NCI-H526 (cell line): ENCODE measurements at regions not wholly inside any gene's neighbourhood (a gene's known extent, or its start where the extent isn't known, plus 50 kb on each side); places are given as distances from the start of the nearest gene placed in this dataset.
"Not testable (repeated sequence)": the region's sequence is repeated elsewhere in the genome, so short reads cannot be mapped to it uniquely, and the experiment has no call there.

Source experiments
- DNase-seq, 2 experiments: peaks; one replicate each; lab custom pipeline; 2025; lab: John Stamatoyannopoulos, UW

GRCh38 chr2:125870264-125870663 lies 785.7 kb upstream of the GYPC start:
- no peak for DNase-seq

DNA sequence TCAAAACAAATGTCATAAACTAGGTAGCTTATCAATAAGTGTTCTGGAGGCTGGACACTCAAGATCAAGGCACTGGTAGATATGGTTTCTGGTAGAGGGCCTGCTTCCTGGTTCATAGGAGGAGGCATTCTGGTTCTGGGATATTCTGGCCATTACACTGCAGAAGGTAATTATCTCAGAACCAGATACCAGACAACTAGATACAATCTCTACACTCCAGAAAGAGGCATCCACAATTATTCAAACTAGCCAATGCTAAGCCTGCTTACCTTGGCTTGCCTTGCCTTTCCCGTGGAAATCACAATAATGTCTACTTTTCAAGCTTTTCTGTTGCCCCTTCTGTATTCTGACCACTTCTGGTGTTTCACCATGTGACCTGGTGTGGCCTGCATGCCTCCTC lies 785.2 kb upstream of the GYPC start:
- no peak for DNase-seq

DNA sequence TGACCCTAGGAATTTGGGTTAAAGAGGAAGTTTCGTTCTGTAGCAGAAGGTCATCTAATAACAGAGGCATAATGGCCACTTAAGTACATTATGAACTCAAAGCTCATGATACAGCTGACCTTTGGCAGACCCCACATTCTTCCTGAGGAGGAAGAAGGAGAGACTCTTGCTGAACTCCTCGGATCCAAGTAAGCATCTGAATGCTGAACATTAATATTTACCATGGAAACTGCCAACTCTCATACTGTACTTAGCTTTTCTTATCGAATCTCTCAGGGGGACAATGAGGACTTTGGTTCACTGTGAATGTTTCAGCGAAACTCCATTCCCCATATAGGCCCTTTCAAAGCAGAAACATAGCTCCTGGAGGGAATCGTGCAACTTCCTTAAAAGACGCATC lies 781.4 kb upstream of the GYPC start:
- no peak for DNase-seq

DNA sequence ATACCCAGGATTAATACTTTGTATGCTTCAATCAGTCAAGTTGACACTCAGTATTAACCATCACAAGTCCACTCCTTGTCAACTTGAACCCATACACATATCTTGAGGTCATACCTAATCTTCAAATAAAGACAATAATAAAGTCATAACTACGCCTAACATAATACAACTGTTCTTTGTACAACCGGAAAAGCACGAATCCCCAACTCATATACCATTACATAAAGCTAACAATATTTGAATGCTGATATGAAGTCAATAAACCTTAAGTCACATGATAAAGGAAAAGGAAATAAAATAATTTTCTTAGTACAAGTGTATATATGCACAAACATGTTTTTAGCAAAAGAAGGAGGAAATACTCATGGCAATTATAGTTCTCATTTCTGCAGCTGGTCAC lies 770.6 kb upstream of the GYPC start:
- DNase-seq, result no peak

DNA sequence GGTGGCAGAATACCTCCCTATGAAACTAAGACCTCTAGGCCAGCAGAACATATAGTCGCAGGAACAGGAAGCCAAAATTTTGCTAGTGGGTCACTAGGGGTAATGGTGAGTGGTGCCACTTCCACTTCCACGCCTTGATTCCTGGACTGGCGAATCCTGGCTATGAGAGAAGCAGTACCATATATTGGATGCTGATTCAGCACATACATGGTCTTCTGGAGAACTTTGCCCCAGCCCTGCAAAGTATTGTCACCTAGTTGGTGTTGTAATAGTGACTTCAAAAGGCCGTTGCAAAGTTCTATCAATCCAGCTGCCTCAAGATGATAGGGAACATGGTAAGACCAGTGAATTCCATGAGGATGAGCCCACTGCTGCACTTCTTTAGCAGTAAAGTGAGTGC lies 769.8 kb upstream of the GYPC start:
- DNase-seq, result no peak

- no peak for DNase-seq
Measured at GRCh38 chr2:125901278-125901677, 754.7 kb upstream of the GYPC start.

- no peak for DNase-seq
Measured at GRCh38 chr2:125925891-125926546, 729.9 kb upstream of the GYPC start.

GRCh38 chr2:125935559-125935958 lies 720.4 kb upstream of the GYPC start:
- no peak for DNase-seq

- DNase-seq, result no peak
Measured at GRCh38 chr2:125942585-125943424, 713.2 kb upstream of the GYPC start.

GRCh38 chr2:125959047-125959446 lies 696.9 kb upstream of the GYPC start:
- DNase-seq, result no peak

DNA sequence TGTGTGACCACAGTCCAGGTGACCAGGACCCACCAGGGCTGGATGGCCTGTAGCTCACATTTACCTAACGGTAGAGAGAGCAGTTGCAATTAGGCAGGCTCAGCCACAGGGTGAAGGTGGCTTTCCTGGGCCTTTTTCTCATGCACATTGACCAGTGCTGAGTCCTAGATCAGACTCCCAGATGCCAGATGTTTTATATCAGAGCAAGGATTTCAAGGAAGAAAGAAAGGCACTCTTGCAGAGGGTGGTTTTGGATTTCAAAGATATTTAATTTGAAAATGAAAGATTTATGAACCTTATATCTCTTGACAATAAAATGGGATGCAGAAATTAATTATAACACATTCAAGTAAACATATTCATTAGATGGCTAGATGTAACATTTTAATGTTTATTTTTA lies 694.2 kb upstream of the GYPC start:
- no peak for DNase-seq

GRCh38 chr2:125979886-125980285 lies 676.1 kb upstream of the GYPC start:
- DNase-seq, result no peak

DNA sequence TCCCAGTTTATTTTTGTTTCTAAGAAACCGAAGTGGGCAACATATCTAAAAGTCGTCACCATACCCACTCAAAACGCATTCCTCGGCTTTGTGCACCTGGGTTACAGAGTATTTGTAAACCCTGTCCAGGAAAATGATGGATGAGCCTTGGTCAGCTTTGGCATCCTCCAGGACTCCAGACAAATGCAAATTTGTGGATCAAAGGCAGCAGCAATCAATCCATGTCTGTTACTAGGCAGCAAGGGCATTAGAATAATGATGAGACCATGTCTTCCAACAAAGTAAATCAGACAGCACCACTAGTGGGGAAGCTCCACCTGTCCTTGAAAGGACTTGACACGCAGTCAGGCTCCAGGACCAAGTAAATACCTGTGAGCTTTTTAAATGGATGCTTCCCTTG lies 672.6 kb upstream of the GYPC start:
- DNase-seq, result no peak

DNA sequence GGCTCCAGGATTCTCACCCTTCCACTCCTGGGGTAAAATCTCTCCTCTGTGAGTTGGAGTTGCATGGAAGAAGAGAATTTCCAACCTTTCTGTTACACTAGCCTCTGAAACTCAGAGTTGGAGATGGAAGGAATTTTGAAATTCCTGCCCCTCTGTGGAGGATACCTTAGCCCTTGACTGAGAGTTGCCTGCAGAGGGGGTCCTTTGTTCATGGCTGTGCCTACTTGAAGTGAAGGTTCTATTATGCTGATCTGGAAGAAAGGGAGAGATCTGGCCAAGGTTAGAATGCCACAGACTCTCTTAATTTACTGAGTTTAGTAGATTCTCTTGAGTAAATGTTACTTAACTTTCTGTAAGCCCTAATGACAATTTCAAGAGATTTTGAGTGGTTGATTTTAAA lies 626.6 kb upstream of the GYPC start:
- no peak for DNase-seq

GRCh38 chr2:126038861-126039260 lies 617.1 kb upstream of the GYPC start:
- no peak for DNase-seq

- DNase-seq, result no peak
Measured at GRCh38 chr2:126041391-126042047, 614.4 kb upstream of the GYPC start.

DNA sequence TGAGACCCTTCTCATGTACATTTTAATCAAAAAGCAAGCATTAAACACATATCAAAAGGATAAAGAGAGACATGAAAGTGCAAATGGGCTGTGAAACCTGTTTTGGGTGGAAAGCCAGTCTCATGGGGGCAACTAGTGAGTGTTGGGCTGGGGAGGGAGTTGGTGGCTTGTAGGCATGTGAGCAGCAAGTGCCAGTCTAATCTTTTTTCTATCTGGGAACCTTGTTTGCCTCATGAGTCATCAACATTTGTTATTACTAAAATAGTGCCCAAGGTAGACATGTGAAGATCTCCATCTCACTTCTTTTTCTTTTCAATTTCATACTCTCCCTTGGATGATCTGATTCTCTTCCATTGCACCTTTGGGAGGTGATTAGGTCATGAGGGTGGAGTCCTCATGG lies 613.9 kb upstream of the GYPC start:
- no peak for DNase-seq

- no peak for DNase-seq
Measured at GRCh38 chr2:126048719-126049118, 607.2 kb upstream of the GYPC start.

DNA sequence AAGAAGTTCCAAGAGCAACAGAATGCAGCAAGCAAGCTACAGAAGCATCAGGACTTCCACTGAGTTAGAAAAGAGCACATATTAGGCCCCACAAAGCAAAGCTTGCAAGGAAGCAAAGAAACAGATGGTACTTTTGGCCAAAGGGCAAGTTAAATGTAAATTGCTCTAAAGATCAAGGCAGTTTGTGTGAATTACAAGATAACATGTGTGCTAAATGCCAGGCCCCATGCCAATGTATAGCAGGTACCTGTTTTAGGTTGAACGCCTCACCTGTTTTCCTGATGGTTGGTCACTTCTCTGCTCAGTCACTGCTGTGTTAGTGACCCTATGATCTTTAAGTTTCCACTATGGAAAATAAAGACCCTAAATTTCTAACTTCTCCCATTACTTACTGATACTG lies 606.5 kb upstream of the GYPC start:
- DNase-seq, result no peak

- DNase-seq, result no peak
Measured at GRCh38 chr2:126050991-126051736, 604.8 kb upstream of the GYPC start.

DNA sequence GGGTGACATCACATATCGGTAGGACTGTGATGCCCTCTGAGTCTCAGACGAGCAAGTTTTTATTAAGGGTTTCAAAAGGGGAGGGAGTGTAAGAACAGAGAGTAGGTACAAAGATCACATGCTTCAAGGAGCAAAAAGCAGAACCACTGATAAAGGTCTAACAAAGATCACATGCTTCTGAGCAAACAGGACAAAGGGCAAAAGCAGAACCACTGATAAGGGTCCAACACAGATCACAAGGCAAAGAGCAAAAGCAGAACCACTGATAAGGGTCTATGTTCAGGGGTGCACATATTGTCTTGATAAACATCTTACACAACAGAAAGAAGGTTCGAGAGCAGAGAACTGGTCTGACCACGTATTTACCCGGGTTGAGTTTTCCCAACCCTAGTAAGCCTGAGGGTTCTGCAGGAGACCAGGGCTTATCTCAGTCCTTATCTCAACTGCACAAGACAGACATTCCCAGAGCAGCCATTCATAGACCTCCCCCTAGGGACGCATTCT lies 604.2 kb upstream of the GYPC start:
- not testable (repeated sequence) for DNase-seq

DNA sequence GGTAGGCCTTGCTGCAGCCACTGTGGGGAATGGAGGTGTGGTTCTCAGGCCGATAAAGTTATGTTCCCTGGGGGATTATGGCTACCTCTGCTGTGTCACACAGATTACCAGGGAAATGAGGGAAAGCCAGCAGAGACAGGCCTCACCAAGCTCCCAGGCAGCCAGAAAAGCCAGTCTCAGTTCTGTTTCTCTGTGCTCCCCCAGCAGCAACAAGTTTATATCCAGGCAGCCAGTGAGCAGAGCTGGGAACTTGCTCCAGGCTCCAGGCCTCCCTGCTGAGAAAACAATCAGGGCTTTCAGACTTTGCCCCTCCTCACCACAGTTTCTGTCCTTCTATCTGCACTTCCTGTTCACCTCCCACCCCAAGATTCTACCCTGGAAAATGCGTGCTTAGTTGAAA lies 596.6 kb upstream of the GYPC start:
- DNase-seq, result no peak
